GM12875 (cell line): ENCODE measurements at regions not wholly inside any gene's neighbourhood (a gene's known extent, or its start where the extent isn't known, plus 50 kb on each side); places are given as distances from the start of the nearest gene placed in this dataset.

Source experiments
- H3K4me3 ChIP-seq: one replicate; pipeline ENCODE4 v1.5.1; 2011; ENCODE audit warnings: low read depth, low read length, control low read depth
- CTCF ChIP-seq: IDR thresholded peaks from 2 replicates; pipeline ENCODE4 v1.5.1; 2011; ENCODE audit warnings: low read depth, mild to moderate bottlenecking, control low read depth, inconsistent platforms, low read length, moderate library complexity, borderline replicate concordance; ENCODE audit not compliant: insufficient read depth

GRCh38 chr13:84525865-84526264 is 643.6 kb upstream of the SLITRK1 start:
- TF ChIP-seq CTCF = no peak
- no peak overlapping the region for H3K4me3 ChIP-seq

- no peak for TF ChIP-seq CTCF
Measured at GRCh38 chr13:84524586-84524985, 642.3 kb upstream of the SLITRK1 start.

GRCh38 chr13:84500016-84500415 is 617.7 kb upstream of the SLITRK1 start:
- TF ChIP-seq CTCF = no peak
- no peak overlapping the region for H3K4me3 ChIP-seq

More at GRCh38 chr13:84524586-84524985, 642.3 kb upstream of the SLITRK1 start:
- H3K4me3 ChIP-seq = no peak overlapping the region

- no peak overlapping the region for H3K4me3 ChIP-seq
- no peak for TF ChIP-seq CTCF
Measured at GRCh38 chr13:84497613-84498012, 615.3 kb upstream of the SLITRK1 start.

GRCh38 chr13:84491952-84492351 is 609.7 kb upstream of the SLITRK1 start:
- no peak overlapping the region for H3K4me3 ChIP-seq
- TF ChIP-seq CTCF = no peak

- TF ChIP-seq CTCF = no peak
- no peak overlapping the region for H3K4me3 ChIP-seq
Measured at GRCh38 chr13:84487752-84488151, 605.5 kb upstream of the SLITRK1 start.

GRCh38 chr13:84481958-84482357 is 599.7 kb upstream of the SLITRK1 start:
- no peak overlapping the region for H3K4me3 ChIP-seq
- no peak for TF ChIP-seq CTCF
